IMR-90 (cell line): ENCODE measurements at regions not wholly inside any gene's neighbourhood (a gene's known extent, or its start where the extent isn't known, plus 50 kb on each side); places are given as distances from the start of the nearest gene placed in this dataset.

ENCODE experiments used
- CHD1 ChIP-seq: IDR thresholded peaks from 2 replicates; pipeline ENCODE4 v1.6.1; 2012; ENCODE audit warnings: low read depth, low read length, improper control_type of control experiment
- CTCF ChIP-seq: conservative IDR thresholded peaks from 2 replicates; pipeline ENCODE4 v1.5.1; 2012; ENCODE audit warnings: mild to moderate bottlenecking, low read depth, low read length, improper control_type of control experiment
- POLR2A ChIP-seq: IDR thresholded peaks from 2 replicates; pipeline ENCODE4 v1.6.1; 2012; ENCODE audit warnings: mild to moderate bottlenecking, low read depth, low read length
- RAD21 ChIP-seq: IDR thresholded peaks from 2 replicates; pipeline ENCODE4 v1.6.1; 2012; ENCODE audit warnings: low read length, improper control_type of control experiment
- TF ChIP-seq, protein P1 (sequence below): fragments of 150-350 bp; IDR thresholded peaks from 2 replicates; pipeline ENCODE4 v1.6.1; 2017; ENCODE audit warnings: mild to moderate bottlenecking, antibody characterized with exemption, low read length, low read depth

DNA sequence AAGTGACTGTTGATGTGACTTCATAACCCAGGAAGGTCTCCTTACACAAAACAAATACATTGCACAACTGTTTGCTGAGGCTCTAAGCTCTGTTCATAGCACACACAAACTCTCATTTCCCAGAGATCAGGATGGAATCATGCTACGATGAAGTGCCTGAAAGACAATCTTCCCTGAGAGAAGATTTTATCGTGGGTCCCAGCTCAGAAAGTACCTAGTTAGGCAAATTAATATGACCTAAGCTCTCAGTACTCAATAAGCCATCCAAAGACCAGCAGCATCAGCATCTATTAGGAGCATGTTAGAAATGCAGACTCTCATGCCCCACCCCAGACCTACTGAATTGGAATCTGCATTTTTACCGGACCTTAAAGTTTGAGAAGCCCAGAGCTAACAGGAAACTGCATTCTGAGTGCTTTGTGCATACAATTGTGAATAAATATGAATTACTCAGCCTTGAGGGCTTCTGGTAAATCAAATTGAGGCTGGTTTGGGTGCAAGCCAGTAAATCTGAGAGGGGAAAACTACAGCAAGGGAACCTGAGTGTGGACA is 161.5 kb upstream of the C2CD4B start:
- no peak for TF ChIP-seq CTCF
- TF ChIP-seq CHD1, result no peak
- TF ChIP-seq RAD21, result no peak
- TF ChIP-seq, protein P1, sequence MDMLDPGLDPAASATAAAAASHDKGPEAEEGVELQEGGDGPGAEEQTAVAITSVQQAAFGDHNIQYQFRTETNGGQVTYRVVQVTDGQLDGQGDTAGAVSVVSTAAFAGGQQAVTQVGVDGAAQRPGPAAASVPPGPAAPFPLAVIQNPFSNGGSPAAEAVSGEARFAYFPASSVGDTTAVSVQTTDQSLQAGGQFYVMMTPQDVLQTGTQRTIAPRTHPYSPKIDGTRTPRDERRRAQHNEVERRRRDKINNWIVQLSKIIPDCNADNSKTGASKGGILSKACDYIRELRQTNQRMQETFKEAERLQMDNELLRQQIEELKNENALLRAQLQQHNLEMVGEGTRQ, result no peak
- no peak for TF ChIP-seq POLR2A
